ENCODE measurements at regions not wholly inside any gene's neighbourhood (a gene's known extent, or its start where the extent isn't known, plus 50 kb on each side); places are given as distances from the start of the nearest gene placed in this dataset.
"Not testable (repeated sequence)": the region's sequence is repeated elsewhere in the genome, so short reads cannot be mapped to it uniquely, and the experiment has no call there.

DNA sequence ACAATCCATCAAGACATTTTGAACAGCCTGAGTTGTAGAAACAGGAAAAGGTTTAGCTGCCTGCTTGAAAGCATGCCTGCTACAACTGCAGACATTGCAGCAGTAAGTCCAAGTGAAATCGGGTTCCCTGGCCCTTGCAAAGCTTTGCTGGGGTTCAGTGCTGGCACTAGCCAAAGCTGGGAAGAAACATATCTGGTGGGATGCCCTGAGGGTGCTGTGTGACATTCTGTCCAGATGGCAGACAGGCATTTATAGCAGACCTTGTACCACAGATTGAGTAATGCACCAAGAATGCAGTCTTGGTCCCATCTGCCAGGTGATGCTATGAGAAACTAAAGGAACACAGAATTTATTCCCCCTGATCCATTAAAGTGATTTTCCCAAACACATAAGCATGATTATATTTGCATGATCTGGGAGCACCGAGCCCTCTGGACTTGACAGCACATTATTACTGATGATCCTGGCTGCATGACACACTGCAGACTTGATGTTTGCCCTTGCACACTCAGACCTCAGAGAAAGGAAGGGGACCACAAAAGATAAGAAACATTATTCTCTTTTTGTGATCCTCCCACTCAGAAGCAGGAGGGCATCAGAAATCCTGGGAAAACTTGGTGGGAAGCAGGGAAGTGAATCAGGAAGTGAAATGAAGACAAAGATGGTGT is 223.7 kb upstream of the FAM78B start:
- no peak overlapping the region for H3K4me3 ChIP-seq (ENCODE audit: low read length)
- no peaks in the 10 kb centered on the region for H3K9me2 ChIP-seq (replicated peaks; ENCODE audit: control insufficient read depth, low read length)
- H3K4me1 ChIP-seq (ENCODE audit: control insufficient read depth, low read length), result no peaks in the 10 kb centered on the region
- no peak for TF ChIP-seq EZH2phosphoT487 (IDR thresholded peaks at IDR 0.05; ENCODE audit: borderline replicate concordance, low read length)
- TF ChIP-seq, protein P1, sequence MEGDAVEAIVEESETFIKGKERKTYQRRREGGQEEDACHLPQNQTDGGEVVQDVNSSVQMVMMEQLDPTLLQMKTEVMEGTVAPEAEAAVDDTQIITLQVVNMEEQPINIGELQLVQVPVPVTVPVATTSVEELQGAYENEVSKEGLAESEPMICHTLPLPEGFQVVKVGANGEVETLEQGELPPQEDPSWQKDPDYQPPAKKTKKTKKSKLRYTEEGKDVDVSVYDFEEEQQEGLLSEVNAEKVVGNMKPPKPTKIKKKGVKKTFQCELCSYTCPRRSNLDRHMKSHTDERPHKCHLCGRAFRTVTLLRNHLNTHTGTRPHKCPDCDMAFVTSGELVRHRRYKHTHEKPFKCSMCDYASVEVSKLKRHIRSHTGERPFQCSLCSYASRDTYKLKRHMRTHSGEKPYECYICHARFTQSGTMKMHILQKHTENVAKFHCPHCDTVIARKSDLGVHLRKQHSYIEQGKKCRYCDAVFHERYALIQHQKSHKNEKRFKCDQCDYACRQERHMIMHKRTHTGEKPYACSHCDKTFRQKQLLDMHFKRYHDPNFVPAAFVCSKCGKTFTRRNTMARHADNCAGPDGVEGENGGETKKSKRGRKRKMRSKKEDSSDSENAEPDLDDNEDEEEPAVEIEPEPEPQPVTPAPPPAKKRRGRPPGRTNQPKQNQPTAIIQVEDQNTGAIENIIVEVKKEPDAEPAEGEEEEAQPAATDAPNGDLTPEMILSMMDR (IDR thresholded peaks at IDR 0.05; ENCODE audit: low read depth, low read length, poor library complexity, severe bottlenecking), result no peak
- H4K20me1 ChIP-seq (ENCODE audit: control insufficient read depth, insufficient read depth, low read depth, low read length), result no peaks in the 10 kb centered on the region
- H3K9me3 ChIP-seq (ENCODE audit: control insufficient read depth, insufficient read depth, low read length), result no peaks in the 10 kb centered on the region
- no peak overlapping the region for H3K27ac ChIP-seq (ENCODE audit: low read depth, low read length)
- no peaks in the 10 kb centered on the region for H3F3A ChIP-seq (ENCODE audit: control insufficient read depth, insufficient read depth)
- H3K27me3 ChIP-seq (ENCODE audit: control insufficient read depth, low read length), result no peaks in the 10 kb centered on the region
- no peaks in the 10 kb centered on the region for H3K36me3 ChIP-seq (ENCODE audit: control insufficient read depth, low read length)
- H3K4me2 ChIP-seq (ENCODE audit: low read length), result no peak overlapping the region
- H3K79me2 ChIP-seq (ENCODE audit: control insufficient read depth, low read length), result no peaks in the 10 kb centered on the region

- Histone ChIP-seq H3K9me3 (ENCODE audit: control insufficient read depth, insufficient read depth, low read length) (no peaks in the 10 kb centered on the region), H3K4me2 (ENCODE audit: low read length) (no peak overlapping the region), H3K4me1 (ENCODE audit: control insufficient read depth, low read length) (no peaks in the 10 kb centered on the region), H3K27me3 (ENCODE audit: control insufficient read depth, low read length) (no peaks in the 10 kb centered on the region), H4K20me1 (ENCODE audit: control insufficient read depth, insufficient read depth, low read depth, low read length) (no peaks in the 10 kb centered on the region), H3K9me2 (replicated peaks; ENCODE audit: control insufficient read depth, low read length) (no peaks in the 10 kb centered on the region; the same call in 1 of the 2 replicates), H3K4me3 (ENCODE audit: low read length) (no peak overlapping the region), H3K79me2 (ENCODE audit: control insufficient read depth, low read length) (no peaks in the 10 kb centered on the region), H3K36me3 (ENCODE audit: control insufficient read depth, low read length) (no peaks in the 10 kb centered on the region), H3K27ac (ENCODE audit: low read depth, low read length) (no peak overlapping the region), H3F3A (ENCODE audit: control insufficient read depth, insufficient read depth) (no peaks in the 10 kb centered on the region)
- TF ChIP-seq EZH2phosphoT487 (IDR thresholded peaks at IDR 0.05; ENCODE audit: borderline replicate concordance, low read length), result no peak
- TF ChIP-seq, protein P1 (IDR thresholded peaks at IDR 0.05; ENCODE audit: low read depth, low read length, poor library complexity, severe bottlenecking), result no peak
Observed at GRCh38 chr1:166391279-166392066, 224.7 kb upstream of the FAM78B start.

DNA sequence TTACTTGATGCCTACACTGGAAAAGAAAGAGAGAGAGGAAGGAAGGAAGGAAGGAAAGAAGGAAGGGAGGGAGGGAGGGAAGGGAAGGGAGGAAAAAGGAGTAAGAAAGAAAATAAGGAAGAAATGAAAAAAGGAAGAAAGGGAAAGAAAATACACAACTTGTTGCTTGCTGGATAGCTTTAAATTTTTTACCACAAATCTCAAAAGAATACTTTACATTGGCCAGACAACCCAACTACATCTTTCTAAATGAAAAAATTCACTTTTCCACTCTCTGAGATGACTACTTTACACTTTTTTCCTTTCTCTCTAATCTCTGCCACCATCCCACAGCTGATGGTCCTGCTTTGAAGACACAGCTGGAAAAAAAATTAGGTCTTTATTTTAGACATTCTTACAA is 228.9 kb upstream of the FAM78B start:
- H3K36me3 ChIP-seq (ENCODE audit: control insufficient read depth, low read length), result no peaks in the 10 kb centered on the region
- TF ChIP-seq, protein P1 (IDR thresholded peaks at IDR 0.05; ENCODE audit: low read depth, low read length, poor library complexity, severe bottlenecking), result no peak
- no peak for TF ChIP-seq EZH2phosphoT487 (IDR thresholded peaks at IDR 0.05; ENCODE audit: borderline replicate concordance, low read length)

GRCh38 chr1:166409253-166410082 is 242.7 kb upstream of the FAM78B start:
- H3K27ac ChIP-seq (ENCODE audit: low read depth, low read length); H3K9me2 ChIP-seq (replicated peaks; ENCODE audit: control insufficient read depth, low read length); H3K4me3 ChIP-seq (ENCODE audit: low read length); H3K4me1 ChIP-seq (ENCODE audit: control insufficient read depth, low read length); H3K4me2 ChIP-seq (ENCODE audit: low read length); H3F3A ChIP-seq (ENCODE audit: control insufficient read depth, insufficient read depth); H3K27me3 ChIP-seq (ENCODE audit: control insufficient read depth, low read length); H3K36me3 ChIP-seq (ENCODE audit: control insufficient read depth, low read length); H4K20me1 ChIP-seq (ENCODE audit: control insufficient read depth, insufficient read depth, low read depth, low read length); H3K9me3 ChIP-seq (ENCODE audit: control insufficient read depth, insufficient read depth, low read length); H3K79me2 ChIP-seq (ENCODE audit: control insufficient read depth, low read length): not testable (repeated sequence)

More for the DNA sequence above, 228.9 kb upstream of the FAM78B start:
- Histone ChIP-seq H3K4me3 (ENCODE audit: low read length) (no peak overlapping the region), H3K4me1 (ENCODE audit: control insufficient read depth, low read length) (no peaks in the 10 kb centered on the region), H3F3A (ENCODE audit: control insufficient read depth, insufficient read depth) (no peaks in the 10 kb centered on the region), H3K9me3 (ENCODE audit: control insufficient read depth, insufficient read depth, low read length) (no peaks in the 10 kb centered on the region), H3K79me2 (ENCODE audit: control insufficient read depth, low read length) (no peaks in the 10 kb centered on the region), H3K27me3 (ENCODE audit: control insufficient read depth, low read length) (no peaks in the 10 kb centered on the region), H4K20me1 (ENCODE audit: control insufficient read depth, insufficient read depth, low read depth, low read length) (no peaks in the 10 kb centered on the region), H3K4me2 (ENCODE audit: low read length) (no peak overlapping the region), H3K27ac (ENCODE audit: low read depth, low read length) (no peak overlapping the region), H3K9me2 (replicated peaks; ENCODE audit: control insufficient read depth, low read length) (no peaks in the 10 kb centered on the region; the same call in 1 of the 2 replicates)
